K562 (cell line): ENCODE measurements at regions not wholly inside any gene's neighbourhood (a gene's known extent, or its start where the extent isn't known, plus 50 kb on each side); places are given as distances from the start of the nearest gene placed in this dataset.

Experiments used
- ATAC-seq: fragments of 200-7000 bp; cut with Tn5 transposase; 3 replicates; pipeline ENCODE4 v1.9.1; 2020; ENCODE audit warnings: moderate library complexity
- BruUV-seq: library from RNA; stranded (reverse); fragments of 400-500 nt; replicated peaks from 2 replicates; lab custom pipeline; 2021; lab: Mats Ljungman, UMichigan
- CTCF ChIA-PET: fragments of 300-600 bp; formaldehyde crosslinking; extraction: SDS; loops from one replicate; lab custom pipeline; 2021; ENCODE audit warnings: low intra/inter-chr PET ratio; lab: Yijun Ruan, JAX
- POLR2A ChIA-PET: fragments of 300-600, 350-650 bp; sonication (Branson Sonifier 250); formaldehyde crosslinking; extraction: SDS; loops from one replicate; lab custom pipeline; 2021; ENCODE audit warnings: antibody characterized with exemption, inconsistent platforms; lab: Yijun Ruan, JAX
- DNase-seq, 4 experiments: peaks; one replicate each; pipeline versions ENCODE4 v3.0.0 to v3.0.0-alpha.2; 2011 to 2018; ENCODE audit warnings: low spot score in 3 of 4, mixed read lengths in 3 of 4; ENCODE audit errors: extremely low read depth in 1 of 4
- FAIRE-seq: peaks from 2 replicates; lab custom pipeline; 2011; peaks lifted over from hg19 to GRCh38; lab: Jason Lieb, UNC
- H2AFZ ChIP-seq: 2 replicates; pipeline ENCODE4 v1.6.0; 2011; ENCODE audit warnings: low read depth, low read length, control low read depth, inconsistent platforms
- H3K27ac ChIP-seq: fragments of 200-600 bp; 3 replicates; pipeline ENCODE4 v1.8.0; 2011; ENCODE audit warnings: low read depth, mild to moderate bottlenecking, control low read depth, inconsistent platforms, low read length, moderate library complexity, mixed read lengths; ENCODE audit errors: extremely low read depth
- H3K27me3 ChIP-seq, 2 experiments: fragments of 300-600 bp in 1 of 2; 2 replicates in 1 of 2; 3 replicates in 1 of 2; pipeline versions ENCODE4 v1.6.0 to v1.8.0; 2011; ENCODE audit warnings: inconsistent platforms in 2 of 2, low read length in 2 of 2, mild to moderate bottlenecking in 1 of 2, mixed read lengths in 1 of 2, moderate library complexity in 1 of 2; ENCODE audit not compliant: control insufficient read depth in 2 of 2, insufficient read depth in 2 of 2
- H3K36me3 ChIP-seq: fragments of 300-600 bp; 3 replicates; pipeline ENCODE4 v1.8.0; 2011; ENCODE audit warnings: mild to moderate bottlenecking, low read length, inconsistent platforms; ENCODE audit not compliant: control insufficient read depth, insufficient read depth
- H3K4me1 ChIP-seq, 2 experiments: fragments of 200-600 bp in 1 of 2; replicated peaks in 1 of 2; 2 replicates in 1 of 2; 3 replicates in 1 of 2; pipeline versions ENCODE4 v1.5.1 to v1.8.0; 2011; ENCODE audit warnings: inconsistent platforms in 2 of 2, low read length in 2 of 2, mild to moderate bottlenecking in 1 of 2, mixed read lengths in 1 of 2, moderate library complexity in 1 of 2; ENCODE audit not compliant: control insufficient read depth in 2 of 2, insufficient read depth in 2 of 2
- H3K4me2 ChIP-seq: 2 replicates; pipeline ENCODE4 v1.6.1; 2011; ENCODE audit warnings: low read length, control low read depth, inconsistent platforms, mixed read lengths; ENCODE audit not compliant: insufficient read depth
- H3K4me3 ChIP-seq: fragments of 200-600 bp; sonication (generic), shearing (Covaris generic); 2 replicates; pipeline ENCODE4 v1.5.1; 2016; ENCODE audit warnings: control low read depth, inconsistent platforms
- H3K79me2 ChIP-seq: fragments of 200-600 bp; 3 replicates; pipeline ENCODE4 v1.8.0; 2011; ENCODE audit warnings: low read length, inconsistent platforms; ENCODE audit not compliant: control insufficient read depth, insufficient read depth
- H3K9ac ChIP-seq, 2 experiments: 2 replicates each; pipeline versions ENCODE4 v1.6.0 to v1.6.1; 2011; ENCODE audit warnings: low read depth in 2 of 2, low read length in 2 of 2, control low read depth in 1 of 2, inconsistent platforms in 1 of 2, mild to moderate bottlenecking in 1 of 2, mixed read lengths in 1 of 2; ENCODE audit not compliant: insufficient read depth in 1 of 2
- H3K9me1 ChIP-seq: one replicate; pipeline ENCODE4 v1.6.0; 2011; ENCODE audit warnings: inconsistent platforms, mild to moderate bottlenecking, low read length, moderate library complexity; ENCODE audit not compliant: control insufficient read depth, insufficient read depth
- H3K9me3 ChIP-seq: replicated peaks from 2 replicates; pipeline ENCODE4 v1.5.1; 2011; ENCODE audit warnings: low read depth, low read length, inconsistent platforms; ENCODE audit not compliant: control insufficient read depth, insufficient read depth
- H4K20me1 ChIP-seq: replicated peaks from 2 replicates; pipeline ENCODE4 v1.6.1; 2011; ENCODE audit warnings: low read length, inconsistent platforms, mixed read lengths; ENCODE audit not compliant: control insufficient read depth, insufficient read depth
- ARID2 ChIP-seq: fragments of 450-650 bp; IDR thresholded peaks from 2 replicates; pipeline ENCODE4 v1.6.1; 2017; ENCODE audit warnings: antibody characterized with exemption, mild to moderate bottlenecking
- FOXA1 ChIP-seq: fragments of 450-650 bp; IDR thresholded peaks from 2 replicates; pipeline ENCODE4 v1.6.1; 2016; ENCODE audit warnings: mild to moderate bottlenecking, borderline replicate concordance
- FOXM1 ChIP-seq, 2 experiments: fragments of 450-650 bp in 1 of 2; sonication (generic) in 1 of 2; formaldehyde crosslinking in 1 of 2; IDR thresholded peaks; 2 replicates each; pipeline versions ENCODE4 v1.6.1 to v1.9.0; 2017 to 2022; ENCODE audit warnings: low read depth in 2 of 2, mild to moderate bottlenecking in 2 of 2, missing genetic modification reagents in 1 of 2, moderate library complexity in 1 of 2
- HDAC6 ChIP-seq: IDR thresholded peaks from 2 replicates; pipeline ENCODE4 v1.6.1; 2012; ENCODE audit warnings: low read depth, mild to moderate bottlenecking, control low read depth, inconsistent platforms, low read length, moderate library complexity
- HMGN3 ChIP-seq: IDR thresholded peaks from 2 replicates; pipeline ENCODE4 v1.6.1; 2011; ENCODE audit warnings: borderline replicate concordance, low read depth, mild to moderate bottlenecking, mixed read lengths, low read length; ENCODE audit not compliant: insufficient read length; ENCODE audit errors: extremely low read depth
- HNRNPLL ChIP-seq: fragments of 200-400 bp; formaldehyde crosslinking; IDR thresholded peaks from 2 replicates; pipeline ENCODE4 v1.6.1; 2017; ENCODE audit warnings: low read length, low read depth, mild to moderate bottlenecking; ENCODE audit not compliant: poor library complexity, severe bottlenecking
- PHF8 ChIP-seq: fragments of 200-600 bp; sonication (generic); IDR thresholded peaks from 2 replicates; pipeline ENCODE4 v1.6.1; 2012; ENCODE audit warnings: mixed run types, mild to moderate bottlenecking, inconsistent platforms, low read length, moderate library complexity, borderline replicate concordance
- ZNF217 ChIP-seq: sonication (generic); formaldehyde crosslinking; IDR thresholded peaks from 2 replicates; pipeline ENCODE4 v1.8.0; 2022; ENCODE audit warnings: mild to moderate bottlenecking, missing genetic modification reagents
- WGBS: fragments of 100-300 bp; shearing (Covaris generic); methylation state at CpG from one replicate; pipeline ENCODE4 v1.1.6; 2016; ENCODE audit warnings: low coverage, mixed read lengths; ENCODE audit not compliant: insufficient coverage; ENCODE audit errors: missing lambda C conversion rate; 5-methylcytosine and 5-hydroxymethylcytosine counted together
- in situ Hi-C: fragments of 300-500 bp; cut with MboI; formaldehyde crosslinking; loops from 4 replicates; pipeline ENCODE4 v1.15.0; 2018; ENCODE audit warnings: inconsistent platforms, mixed read lengths
- intact Hi-C: fragments of 100-400 bp; cut with micrococcal nuclease; formaldehyde crosslinking; loops from 2 replicates; pipeline ENCODE4 v1.14.2; 2022
- TF ChIP-seq, protein P1 (sequence below), 2 experiments: fragments of 150-350 bp in 1 of 2; IDR thresholded peaks; 2 replicates each; pipeline ENCODE4 v1.6.1; 2012 to 2016; ENCODE audit warnings: low read depth in 2 of 2, low read length in 2 of 2, mild to moderate bottlenecking in 1 of 2, moderate library complexity in 1 of 2

DNA sequence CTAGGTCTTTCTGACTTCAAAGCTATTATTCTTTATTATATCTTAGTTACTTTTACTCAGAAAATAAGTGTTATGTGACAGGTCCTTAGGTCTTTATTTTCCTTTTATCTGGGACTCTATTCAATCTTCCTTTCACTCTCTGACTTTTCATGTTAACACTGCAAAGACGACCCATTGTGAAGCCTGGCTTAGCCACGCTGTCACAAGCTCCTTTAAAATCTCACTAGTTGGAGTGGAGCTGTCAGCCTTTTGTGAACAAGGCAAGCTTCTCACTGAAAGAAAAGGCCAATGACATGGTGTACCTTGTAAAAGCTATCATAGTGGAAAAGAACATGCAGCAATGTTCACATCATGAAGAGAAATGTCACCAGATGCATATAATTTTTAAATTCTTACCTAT lies 1130.7 kb upstream of the FAM98A start:
- no peaks in the 10 kb centered on the region for H4K20me1 ChIP-seq
- FAIRE-seq: no peak
- H3K79me2 ChIP-seq: no peaks in the 10 kb centered on the region
- no peak for DNase-seq
- no peak overlapping the region for H3K4me2 ChIP-seq
- H3K27ac ChIP-seq: no peak overlapping the region
- H3K4me1 ChIP-seq: no peaks in the 10 kb centered on the region
- H3K9me3 ChIP-seq: 0 out of 2 replicates have a peak, but pooled peaks cover 1% of the 10 kb centered on the region
- H3K36me3 ChIP-seq: no peaks in the 10 kb centered on the region
- no peak overlapping the region for H3K4me3 ChIP-seq
- TF ChIP-seq FOXA1: no peak
- no peak for TF ChIP-seq HDAC6
- no peak for TF ChIP-seq ARID2
- TF ChIP-seq FOXM1 (IDR thresholded peaks at IDR 0.05; ENCODE audit: low read depth): no peak
- TF ChIP-seq FOXM1 (CRISPR knock-in tag; IDR thresholded peaks at IDR 0.05; ENCODE audit: low read depth): no peak
- TF ChIP-seq ZNF217 (CRISPR knock-in tag): no peak
- no peak for TF ChIP-seq HMGN3
- TF ChIP-seq, protein P1, sequence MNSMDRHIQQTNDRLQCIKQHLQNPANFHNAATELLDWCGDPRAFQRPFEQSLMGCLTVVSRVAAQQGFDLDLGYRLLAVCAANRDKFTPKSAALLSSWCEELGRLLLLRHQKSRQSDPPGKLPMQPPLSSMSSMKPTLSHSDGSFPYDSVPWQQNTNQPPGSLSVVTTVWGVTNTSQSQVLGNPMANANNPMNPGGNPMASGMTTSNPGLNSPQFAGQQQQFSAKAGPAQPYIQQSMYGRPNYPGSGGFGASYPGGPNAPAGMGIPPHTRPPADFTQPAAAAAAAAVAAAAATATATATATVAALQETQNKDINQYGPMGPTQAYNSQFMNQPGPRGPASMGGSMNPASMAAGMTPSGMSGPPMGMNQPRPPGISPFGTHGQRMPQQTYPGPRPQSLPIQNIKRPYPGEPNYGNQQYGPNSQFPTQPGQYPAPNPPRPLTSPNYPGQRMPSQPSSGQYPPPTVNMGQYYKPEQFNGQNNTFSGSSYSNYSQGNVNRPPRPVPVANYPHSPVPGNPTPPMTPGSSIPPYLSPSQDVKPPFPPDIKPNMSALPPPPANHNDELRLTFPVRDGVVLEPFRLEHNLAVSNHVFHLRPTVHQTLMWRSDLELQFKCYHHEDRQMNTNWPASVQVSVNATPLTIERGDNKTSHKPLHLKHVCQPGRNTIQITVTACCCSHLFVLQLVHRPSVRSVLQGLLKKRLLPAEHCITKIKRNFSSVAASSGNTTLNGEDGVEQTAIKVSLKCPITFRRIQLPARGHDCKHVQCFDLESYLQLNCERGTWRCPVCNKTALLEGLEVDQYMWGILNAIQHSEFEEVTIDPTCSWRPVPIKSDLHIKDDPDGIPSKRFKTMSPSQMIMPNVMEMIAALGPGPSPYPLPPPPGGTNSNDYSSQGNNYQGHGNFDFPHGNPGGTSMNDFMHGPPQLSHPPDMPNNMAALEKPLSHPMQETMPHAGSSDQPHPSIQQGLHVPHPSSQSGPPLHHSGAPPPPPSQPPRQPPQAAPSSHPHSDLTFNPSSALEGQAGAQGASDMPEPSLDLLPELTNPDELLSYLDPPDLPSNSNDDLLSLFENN (IDR thresholded peaks at IDR 0.05; ENCODE audit: low read depth in 2 of 2, low read length in 2 of 2): no peak
- no peak for TF ChIP-seq PHF8
- no peak for TF ChIP-seq HNRNPLL
- no peaks in the 10 kb centered on the region for H3K27me3 ChIP-seq
- WGBS: 0% methylated on average over 2 of the region's 2 CpGs
- no peak for ATAC-seq
- ChIA-PET POLR2A (no interaction called here), CTCF (no interaction called here)
- H3K9ac ChIP-seq: no peak overlapping the region
- H3K9me1 ChIP-seq: no peaks in the 10 kb centered on the region
- no TSS peak for BruUV-seq
- intact Hi-C loops: no loop called here
- no peak overlapping the region for H2AFZ ChIP-seq
- in situ Hi-C loops: no loop called here
